ENCODE measurements at regions not wholly inside any gene's neighbourhood (a gene's known extent, or its start where the extent isn't known, plus 50 kb on each side); places are given as distances from the start of the nearest gene placed in this dataset.

GRCh38 chr18:46266473-46266872, 162.3 kb downstream of the HAUS1 start:
- TF ChIP-seq CTCF (IDR thresholded peaks at IDR 0.05) (no peak), ZFX (IDR thresholded peaks at IDR 0.05; ENCODE audit: borderline replicate concordance) (no peak)

Data from 22Rv1 (cell line).